Inferior parietal cortex (tissue), 1 donor: ENCODE measurements at regions not wholly inside any gene's neighbourhood (a gene's known extent, or its start where the extent isn't known, plus 50 kb on each side); places are given as distances from the start of the nearest gene placed in this dataset.
A peak's percentile ranks its signal among the peaks of the same experiment; 100 is the strongest.
"Not testable (repeated sequence)": the region's sequence is repeated elsewhere in the genome, so short reads cannot be mapped to it uniquely, and the experiment has no call there.

Source experiments
- DNase-seq: peaks from one replicate; pipeline ENCODE4 v3.0.0-alpha.2; 2016; ENCODE audit errors: extremely low spot score

GRCh38 chrX:115357326-115358120 lies 68.0 kb downstream of the LUZP4 start:
- DNase-seq, result no peak

- not testable (repeated sequence) for DNase-seq
Observed at GRCh38 chrX:115359508-115359907, 70.0 kb downstream of the LUZP4 start.

GRCh38 chrX:115360220-115360781 lies 70.8 kb downstream of the LUZP4 start:
- DNase-seq, result no peak

GRCh38 chrX:115362334-115363095 lies 73.0 kb downstream of the LUZP4 start:
- DNase-seq, result no peak

GRCh38 chrX:115363372-115363771 lies 73.9 kb downstream of the LUZP4 start:
- no peak for DNase-seq

GRCh38 chrX:115363897-115364296 lies 74.4 kb downstream of the LUZP4 start:
- DNase-seq, result no peak

GRCh38 chrX:115364670-115365069 lies 75.2 kb downstream of the LUZP4 start:
- no peak for DNase-seq

- DNase-seq, result no peak
Observed at GRCh38 chrX:115366535-115366934, 77.0 kb downstream of the LUZP4 start.

- DNase-seq, result no peak
Observed at GRCh38 chrX:115367455-115367854, 77.9 kb downstream of the LUZP4 start.

- DNase-seq, result peak; percentile 14
Observed at GRCh38 chrX:115367951-115368350, 78.4 kb downstream of the LUZP4 start.

- DNase-seq, result no peak
Observed at GRCh38 chrX:115368876-115369275, 79.4 kb downstream of the LUZP4 start.

- no peak for DNase-seq
Observed at GRCh38 chrX:115372152-115372551, 82.6 kb downstream of the LUZP4 start.

- no peak for DNase-seq
Observed at GRCh38 chrX:115373308-115373707, 83.8 kb downstream of the LUZP4 start.

GRCh38 chrX:115378471-115378870 lies 89.0 kb downstream of the LUZP4 start:
- no peak for DNase-seq

- DNase-seq, result no peak
Observed at GRCh38 chrX:115387327-115387726, 97.8 kb downstream of the LUZP4 start.

GRCh38 chrX:115388879-115389278 lies 99.4 kb downstream of the LUZP4 start:
- DNase-seq, result no peak

GRCh38 chrX:115390078-115390477 lies 100.6 kb downstream of the LUZP4 start:
- DNase-seq, result no peak

GRCh38 chrX:115392031-115392430 lies 102.5 kb downstream of the LUZP4 start:
- DNase-seq, result no peak

- DNase-seq, result no peak
Observed at GRCh38 chrX:115392871-115393270, 103.4 kb downstream of the LUZP4 start.

- no peak for DNase-seq
Observed at GRCh38 chrX:115393271-115393670, 103.8 kb downstream of the LUZP4 start.

GRCh38 chrX:115394806-115395205 lies 105.3 kb downstream of the LUZP4 start:
- DNase-seq, result not testable (repeated sequence)

- DNase-seq, result no peak
Observed at GRCh38 chrX:115399306-115399705, 109.8 kb downstream of the LUZP4 start.

- no peak for DNase-seq
Observed at GRCh38 chrX:115400960-115401359, 111.4 kb downstream of the LUZP4 start.
